Adrenal gland (tissue), 5 donors: ENCODE measurements at regions not wholly inside any gene's neighbourhood (a gene's known extent, or its start where the extent isn't known, plus 50 kb on each side); places are given as distances from the start of the nearest gene placed in this dataset.

Experiments used
- POLR2A ChIP-seq, 2 donors: fragments of 450-650 bp; IDR thresholded peaks; one replicate each; pipeline ENCODE4 v1.6.1; 2017; ENCODE audit warnings: antibody characterized with exemption in 2 of 2, mild to moderate bottlenecking in 2 of 2, moderate library complexity in 1 of 2
- TF ChIP-seq, protein P1 (sequence below), 6 experiments: fragments of 450-650 bp in 4 of 6; fragments of 200-600 bp in 2 of 6; sonication (generic) in 1 of 6; IDR thresholded peaks; 1 replicate in 5 of 6; 2 replicates in 1 of 6; pipeline versions ENCODE4 v1.5.1 to v1.8.0; 2016 to 2021; ENCODE audit warnings: antibody characterized with exemption in 6 of 6, mild to moderate bottlenecking in 2 of 6, moderate library complexity in 1 of 6
- donor health status: DM: no; HTN: no; CAD: no.

DNA sequence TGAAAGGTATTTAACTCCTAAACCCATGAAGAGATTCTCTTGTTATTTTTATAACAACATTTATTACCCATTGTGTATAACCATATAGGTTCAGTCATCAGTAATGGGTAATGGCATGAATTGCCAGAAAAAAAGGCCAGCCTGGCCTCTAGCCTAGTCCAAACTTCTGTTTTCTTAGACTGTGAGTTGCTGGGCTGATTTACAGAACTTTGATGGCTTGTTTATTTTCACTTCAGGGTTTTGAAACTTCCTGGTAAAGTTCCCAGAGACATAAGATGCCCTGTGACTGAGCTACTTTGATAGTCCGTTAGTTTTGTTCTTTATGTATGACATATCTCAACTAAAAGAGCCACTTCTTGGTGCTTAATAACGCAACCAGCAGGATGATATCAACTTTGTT, 164.8 kb downstream of the METTL4 start:
- TF ChIP-seq, protein P1, sequence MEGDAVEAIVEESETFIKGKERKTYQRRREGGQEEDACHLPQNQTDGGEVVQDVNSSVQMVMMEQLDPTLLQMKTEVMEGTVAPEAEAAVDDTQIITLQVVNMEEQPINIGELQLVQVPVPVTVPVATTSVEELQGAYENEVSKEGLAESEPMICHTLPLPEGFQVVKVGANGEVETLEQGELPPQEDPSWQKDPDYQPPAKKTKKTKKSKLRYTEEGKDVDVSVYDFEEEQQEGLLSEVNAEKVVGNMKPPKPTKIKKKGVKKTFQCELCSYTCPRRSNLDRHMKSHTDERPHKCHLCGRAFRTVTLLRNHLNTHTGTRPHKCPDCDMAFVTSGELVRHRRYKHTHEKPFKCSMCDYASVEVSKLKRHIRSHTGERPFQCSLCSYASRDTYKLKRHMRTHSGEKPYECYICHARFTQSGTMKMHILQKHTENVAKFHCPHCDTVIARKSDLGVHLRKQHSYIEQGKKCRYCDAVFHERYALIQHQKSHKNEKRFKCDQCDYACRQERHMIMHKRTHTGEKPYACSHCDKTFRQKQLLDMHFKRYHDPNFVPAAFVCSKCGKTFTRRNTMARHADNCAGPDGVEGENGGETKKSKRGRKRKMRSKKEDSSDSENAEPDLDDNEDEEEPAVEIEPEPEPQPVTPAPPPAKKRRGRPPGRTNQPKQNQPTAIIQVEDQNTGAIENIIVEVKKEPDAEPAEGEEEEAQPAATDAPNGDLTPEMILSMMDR (IDR thresholded peaks at IDR 0.05), result no peak
- TF ChIP-seq POLR2A (IDR thresholded peaks at IDR 0.05), result no peak
